ENCODE measurements at regions not wholly inside any gene's neighbourhood (a gene's known extent, or its start where the extent isn't known, plus 50 kb on each side); places are given as distances from the start of the nearest gene placed in this dataset.

DNA sequence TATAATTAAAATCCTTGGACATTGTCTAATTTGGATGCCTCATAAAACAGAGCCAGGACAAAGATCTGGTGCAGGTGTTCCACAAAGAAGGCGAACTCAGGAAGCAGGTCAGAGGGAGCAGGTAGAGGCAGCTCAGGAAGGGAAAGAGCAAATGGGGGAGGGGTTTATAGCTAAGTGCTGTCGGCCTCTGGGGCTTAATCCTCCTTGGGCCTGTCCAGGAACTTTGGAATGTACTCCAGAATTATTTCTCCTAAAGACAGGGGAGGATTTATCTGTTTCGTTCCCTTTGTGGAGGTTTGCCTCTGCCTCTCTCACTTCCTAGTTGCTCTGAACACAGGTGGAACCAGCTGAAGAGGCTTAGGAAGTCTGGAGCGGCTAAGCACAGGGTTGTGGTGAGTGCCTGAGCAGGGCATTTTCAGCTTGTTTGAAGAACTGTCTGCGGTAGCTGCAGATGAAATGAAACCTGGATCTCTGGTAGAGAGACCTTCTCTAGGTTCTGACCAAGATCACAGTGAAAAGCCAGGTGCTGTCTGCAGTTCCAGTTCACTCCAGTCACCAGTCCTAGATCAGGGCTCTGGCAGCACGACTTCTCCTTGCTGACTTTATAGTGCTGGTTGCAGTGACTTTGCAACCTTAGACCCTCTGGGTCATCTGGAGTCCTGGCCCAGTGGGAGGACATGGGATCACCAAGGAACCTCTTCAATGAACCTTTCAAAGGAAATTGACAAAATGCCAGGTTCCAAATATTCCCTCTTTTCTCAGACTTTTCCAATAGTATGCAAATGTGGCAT is 519.2 kb downstream of the PCDH10 start:
- Histone ChIP-seq H3K9me3 (no peaks in the 10 kb centered on the region), H3K27ac (no peak overlapping the region), H3K36me3 (no peaks in the 10 kb centered on the region), H3K27me3 (no peaks in the 10 kb centered on the region), H3K4me3 (no peak overlapping the region), H3K4me1 (no peaks in the 10 kb centered on the region)
- no peak for DNase-seq
- intact Hi-C loops (cut with DNase I; ENCODE audit: low total_unique reads) (no loop called here), in situ Hi-C loops (cut with MboI; ENCODE audit: low pct_ligation_motif_present in 1 of 4, low pct_unique_long_range_greater_than_20kb in 1 of 4, low sequenced_read_pairs in 3 of 4) (no loop called here)
- TF ChIP-seq, protein P1, sequence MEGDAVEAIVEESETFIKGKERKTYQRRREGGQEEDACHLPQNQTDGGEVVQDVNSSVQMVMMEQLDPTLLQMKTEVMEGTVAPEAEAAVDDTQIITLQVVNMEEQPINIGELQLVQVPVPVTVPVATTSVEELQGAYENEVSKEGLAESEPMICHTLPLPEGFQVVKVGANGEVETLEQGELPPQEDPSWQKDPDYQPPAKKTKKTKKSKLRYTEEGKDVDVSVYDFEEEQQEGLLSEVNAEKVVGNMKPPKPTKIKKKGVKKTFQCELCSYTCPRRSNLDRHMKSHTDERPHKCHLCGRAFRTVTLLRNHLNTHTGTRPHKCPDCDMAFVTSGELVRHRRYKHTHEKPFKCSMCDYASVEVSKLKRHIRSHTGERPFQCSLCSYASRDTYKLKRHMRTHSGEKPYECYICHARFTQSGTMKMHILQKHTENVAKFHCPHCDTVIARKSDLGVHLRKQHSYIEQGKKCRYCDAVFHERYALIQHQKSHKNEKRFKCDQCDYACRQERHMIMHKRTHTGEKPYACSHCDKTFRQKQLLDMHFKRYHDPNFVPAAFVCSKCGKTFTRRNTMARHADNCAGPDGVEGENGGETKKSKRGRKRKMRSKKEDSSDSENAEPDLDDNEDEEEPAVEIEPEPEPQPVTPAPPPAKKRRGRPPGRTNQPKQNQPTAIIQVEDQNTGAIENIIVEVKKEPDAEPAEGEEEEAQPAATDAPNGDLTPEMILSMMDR (IDR thresholded peaks at IDR 0.05): no peak
- TF ChIP-seq POLR2AphosphoS5 (IDR thresholded peaks at IDR 0.05) (no peak), POLR2A (IDR thresholded peaks at IDR 0.05) (no peak), EP300 (IDR thresholded peaks at IDR 0.05; ENCODE audit: low read depth) (no peak)
- 14 to 42% methylated on average over 2 to 6 of the region's 6 CpGs for WGBS, 2 donors (ENCODE audit: low coverage in 1 of 2)

DNA sequence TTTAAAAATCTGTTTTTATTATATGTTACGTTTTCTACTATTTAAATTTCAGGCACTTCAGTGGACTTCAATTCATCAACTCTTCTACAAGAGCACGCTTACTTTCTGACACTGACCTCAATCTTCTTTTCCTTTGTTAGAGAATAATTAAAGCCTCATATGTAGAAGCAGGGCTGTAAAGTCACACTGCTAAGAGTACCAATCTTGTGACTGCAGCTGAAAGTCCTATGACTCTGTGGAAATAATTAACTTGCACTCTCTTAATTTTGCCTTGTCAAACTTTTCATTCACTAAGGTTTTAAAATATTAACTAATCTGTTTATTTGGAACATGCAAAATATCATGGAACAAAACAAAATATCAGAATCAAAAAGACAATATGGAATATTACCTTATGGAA is 498.1 kb downstream of the PCDH10 start:
- Histone ChIP-seq H3K27me3 (no peaks in the 10 kb centered on the region), H3K36me3 (no peaks in the 10 kb centered on the region), H3K27ac (no peak overlapping the region), H3K9me3 (no peaks in the 10 kb centered on the region), H3K4me1 (no peaks in the 10 kb centered on the region), H3K4me3 (no peak overlapping the region)
- DNase-seq: no peak
- 43 to 46% methylated on average over 2 of the region's 2 CpGs for WGBS, 2 donors (ENCODE audit: low coverage in 1 of 2)
- intact Hi-C loops (cut with DNase I; ENCODE audit: low total_unique reads) (no loop called here), in situ Hi-C loops (cut with MboI; ENCODE audit: low pct_ligation_motif_present in 1 of 4, low pct_unique_long_range_greater_than_20kb in 1 of 4, low sequenced_read_pairs in 3 of 4) (no loop called here)
- TF ChIP-seq EP300 (IDR thresholded peaks at IDR 0.05; ENCODE audit: low read depth) (no peak), POLR2AphosphoS5 (IDR thresholded peaks at IDR 0.05) (no peak), POLR2A (IDR thresholded peaks at IDR 0.05) (no peak)
- TF ChIP-seq, protein P1 (IDR thresholded peaks at IDR 0.05): no peak

DNA sequence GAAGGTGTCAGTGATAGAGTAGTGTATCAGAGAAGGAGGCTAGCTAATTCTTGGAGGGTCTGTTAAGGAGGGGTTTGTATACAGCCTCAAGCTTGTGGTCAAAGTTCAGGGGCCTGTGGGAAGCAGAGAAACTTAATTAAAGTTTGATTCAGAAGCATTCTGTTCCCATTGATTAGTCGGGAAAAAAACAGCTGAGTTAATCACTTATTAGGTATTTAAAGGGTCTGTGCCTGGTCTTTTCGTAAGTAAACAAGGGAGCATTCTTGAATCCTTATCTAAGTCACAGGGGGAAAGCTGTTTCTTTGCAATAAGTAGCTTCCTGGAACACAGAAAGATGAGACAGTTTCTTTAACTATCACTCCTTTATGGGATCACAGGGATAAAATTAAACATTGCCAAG is 492.1 kb downstream of the PCDH10 start:
- TF ChIP-seq, protein P1 (IDR thresholded peaks at IDR 0.05): no peak
- TF ChIP-seq POLR2A (IDR thresholded peaks at IDR 0.05): no peak
- no peak for TF ChIP-seq EP300 (IDR thresholded peaks at IDR 0.05; ENCODE audit: low read depth)
- no peak for TF ChIP-seq POLR2AphosphoS5 (IDR thresholded peaks at IDR 0.05)
- Histone ChIP-seq H3K9me3 (peaks cover 0 to under 1% of the 10 kb centered on the region in 2 donors), H3K27me3 (no peaks in the 10 kb centered on the region), H3K4me3 (no peak overlapping the region), H3K27ac (no peak overlapping the region), H3K4me1 (no peaks in the 10 kb centered on the region), H3K36me3 (no peaks in the 10 kb centered on the region)
- in situ Hi-C loops (cut with MboI; ENCODE audit: low pct_ligation_motif_present in 1 of 4, low pct_unique_long_range_greater_than_20kb in 1 of 4, low sequenced_read_pairs in 3 of 4): no loop called here
- no peak for DNase-seq
- WGBS, 2 donors (ENCODE audit: low coverage in 1 of 2): 45 to 52% methylated on average over 2 of the region's 2 CpGs
- intact Hi-C loops (cut with DNase I; ENCODE audit: low total_unique reads): loop anchor here (5.0 kb wide), 1 partner anchor 169 kb away; no protein-coding TSS in a partner anchor

DNA sequence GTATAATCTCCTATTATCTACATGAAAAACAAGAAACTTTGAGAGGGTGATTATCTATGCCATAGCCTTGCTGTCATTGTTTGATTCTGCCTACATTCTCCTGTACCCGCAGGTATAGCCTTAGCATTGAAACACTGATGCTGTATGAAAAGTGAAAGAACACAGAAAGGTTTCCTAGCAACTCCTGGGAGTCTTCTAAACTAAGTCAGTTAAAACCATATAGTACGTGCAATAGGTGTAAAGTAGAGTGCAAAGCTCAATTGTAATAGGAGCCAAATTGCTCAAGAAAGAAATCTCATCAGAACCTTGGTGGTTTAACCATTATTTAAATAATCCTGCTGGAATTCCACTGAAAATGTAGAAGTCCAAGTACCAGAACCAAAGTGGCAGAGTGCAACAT is 489.7 kb downstream of the PCDH10 start:
- H3K4me3 ChIP-seq: no peak overlapping the region
- no peaks in the 10 kb centered on the region for H3K4me1 ChIP-seq
- in situ Hi-C loops (cut with MboI; ENCODE audit: low pct_ligation_motif_present in 1 of 4, low pct_unique_long_range_greater_than_20kb in 1 of 4, low sequenced_read_pairs in 3 of 4): no loop called here
- DNase-seq: no peak
- 22 to 46% methylated on average over 2 of the region's 2 CpGs for WGBS, 2 donors (ENCODE audit: low coverage in 1 of 2)
- TF ChIP-seq, protein P1 (IDR thresholded peaks at IDR 0.05): no peak
- TF ChIP-seq POLR2A (IDR thresholded peaks at IDR 0.05): no peak
- no peak for TF ChIP-seq POLR2AphosphoS5 (IDR thresholded peaks at IDR 0.05)
- no peak for TF ChIP-seq EP300 (IDR thresholded peaks at IDR 0.05; ENCODE audit: low read depth)
- no peaks in the 10 kb centered on the region for H3K27me3 ChIP-seq
- H3K27ac ChIP-seq: no peak overlapping the region
- intact Hi-C loops (cut with DNase I; ENCODE audit: low total_unique reads): no loop called here
- H3K36me3 ChIP-seq: no peaks in the 10 kb centered on the region
- H3K9me3 ChIP-seq: peaks cover 0 to 3% of the 10 kb centered on the region in 2 donors
